AG09319 (cell line): ENCODE measurements at regions not wholly inside any gene's neighbourhood (a gene's known extent, or its start where the extent isn't known, plus 50 kb on each side); places are given as distances from the start of the nearest gene placed in this dataset.

Experiments used
- DNase-seq: peaks from one replicate; pipeline ENCODE4 v3.0.0-alpha.2; 2010; ENCODE audit warnings: low read depth; ENCODE audit errors: extremely low read depth
- CTCF ChIP-seq: IDR thresholded peaks from 2 replicates; pipeline ENCODE4 v1.5.1; 2011; ENCODE audit warnings: low read depth, mild to moderate bottlenecking, inconsistent platforms, low read length, moderate library complexity

GRCh38 chr11:27783701-27784355 is 83.6 kb upstream of the BDNF start:
- no peak for DNase-seq
- no peak for TF ChIP-seq CTCF

- DNase-seq, result no peak
- no peak for TF ChIP-seq CTCF
Measured at GRCh38 chr11:27777033-27777432, 76.8 kb upstream of the BDNF start.

- TF ChIP-seq CTCF, result no peak
- DNase-seq, result no peak
Measured at GRCh38 chr11:27773884-27774283, 73.6 kb upstream of the BDNF start.

- no peak for TF ChIP-seq CTCF
Measured at GRCh38 chr11:27771516-27771915, 71.3 kb upstream of the BDNF start.

GRCh38 chr11:27770576-27770975 is 70.3 kb upstream of the BDNF start:
- DNase-seq, result no peak
- TF ChIP-seq CTCF, result no peak

More at GRCh38 chr11:27771516-27771915, 71.3 kb upstream of the BDNF start:
- DNase-seq, result no peak

- no peak for TF ChIP-seq CTCF
- DNase-seq, result no peak
Measured at GRCh38 chr11:27763736-27764135, 63.5 kb upstream of the BDNF start.

GRCh38 chr11:27761356-27761755 is 61.1 kb upstream of the BDNF start:
- TF ChIP-seq CTCF, result no peak
- no peak for DNase-seq
